SK-N-SH (cell line): ENCODE measurements at regions not wholly inside any gene's neighbourhood (a gene's known extent, or its start where the extent isn't known, plus 50 kb on each side); places are given as distances from the start of the nearest gene placed in this dataset.
A peak's percentile ranks its signal among the peaks of the same experiment; 100 is the strongest.

Experiments used
- CTCF ChIA-PET: fragments of 300-600, 350-600 bp; formaldehyde crosslinking; extraction: SDS; loops from one replicate; lab custom pipeline; 2021; lab: Yijun Ruan, JAX
- POLR2A ChIA-PET: fragments of 350-600 bp; sonication (Branson Sonifier 250); formaldehyde crosslinking; extraction: SDS; loops from one replicate; lab custom pipeline; 2020; ENCODE audit warnings: antibody characterized with exemption, inconsistent platforms; lab: Yijun Ruan, JAX
- DNase-seq: peaks from one replicate; pipeline ENCODE4 v3.0.0; 2012
- H2AFZ ChIP-seq: fragments of 200-600 bp; sonication (generic); 2 replicates; pipeline ENCODE4 v1.8.1; 2016; ENCODE audit warnings: antibody characterized with exemption, mild to moderate bottlenecking, low read depth
- H3F3A ChIP-seq: fragments of 200-600 bp; sonication (generic); replicated peaks from 2 replicates; pipeline ENCODE3; 2016; ENCODE audit warnings: antibody characterized with exemption, mild to moderate bottlenecking; ENCODE audit not compliant: insufficient read depth
- H3K27ac ChIP-seq, 2 experiments: fragments of 200-500 bp in 1 of 2; fragments of 200-600 bp in 1 of 2; sonication (Bioruptor generic) in 1 of 2; sonication (generic), shearing (Covaris generic) in 1 of 2; 2 replicates each; pipeline versions ENCODE4 v1.5.1 to v1.6.1; 2014 to 2016; ENCODE audit warnings: low read depth in 2 of 2, inconsistent platforms in 1 of 2, low read length in 1 of 2, mild to moderate bottlenecking in 1 of 2, mixed read lengths in 1 of 2
- H3K27me3 ChIP-seq: fragments of 200-600 bp; sonication (generic), shearing (Covaris generic); 2 replicates; pipeline ENCODE4 v1.6.1; 2016; ENCODE audit warnings: mixed run types; ENCODE audit not compliant: insufficient read depth
- H3K36me3 ChIP-seq, 2 experiments: fragments of 200-500 bp in 1 of 2; fragments of 200-600 bp in 1 of 2; sonication (Bioruptor generic) in 1 of 2; sonication (generic) in 1 of 2; replicated peaks in 1 of 2; 2 replicates each; pipeline versions ENCODE3 to v1.5.1; 2014 to 2016; ENCODE audit warnings: low read length in 1 of 2, mild to moderate bottlenecking in 1 of 2; ENCODE audit not compliant: insufficient read depth in 2 of 2, control insufficient read depth in 1 of 2
- H3K4me1 ChIP-seq, 2 experiments: fragments of 200-500 bp in 1 of 2; fragments of 200-600 bp in 1 of 2; sonication (Bioruptor generic) in 1 of 2; sonication (generic), shearing (Covaris generic) in 1 of 2; 2 replicates each; pipeline versions ENCODE4 v1.5.1 to v1.6.1; 2014 to 2016; ENCODE audit warnings: low read depth in 1 of 2, low read length in 1 of 2, mixed run types in 1 of 2; ENCODE audit not compliant: insufficient read depth in 2 of 2, control insufficient read depth in 1 of 2
- H3K4me2 ChIP-seq: fragments of 200-600 bp; sonication (generic), shearing (Covaris generic); 2 replicates; pipeline ENCODE4 v1.6.1; 2017; ENCODE audit warnings: mixed run types
- H3K4me3 ChIP-seq, 2 experiments: fragments of 200-500 bp in 1 of 2; fragments of 200-600 bp in 1 of 2; sonication (Bioruptor generic) in 1 of 2; sonication (generic), shearing (Covaris generic) in 1 of 2; 2 replicates each; pipeline versions ENCODE4 v1.5.1 to v1.8.1; 2014 to 2016; ENCODE audit warnings: low read depth in 2 of 2, inconsistent platforms in 1 of 2, low read length in 1 of 2, mild to moderate bottlenecking in 1 of 2, mixed read lengths in 1 of 2, moderate library complexity in 1 of 2
- H3K79me2 ChIP-seq: fragments of 200-600 bp; sonication (generic); 2 replicates; pipeline ENCODE4 v1.8.1; 2017; ENCODE audit warnings: mild to moderate bottlenecking; ENCODE audit not compliant: insufficient read depth
- H3K9ac ChIP-seq: fragments of 200-600 bp; sonication (generic); 2 replicates; pipeline ENCODE4 v1.6.1; 2017; ENCODE audit warnings: mixed run types
- H3K9me2 ChIP-seq: fragments of 200-600 bp; sonication (generic); 2 replicates; pipeline ENCODE4 v1.6.1; 2017; ENCODE audit warnings: mixed run types
- H3K9me3 ChIP-seq: fragments of 200-600 bp; sonication (generic); 2 replicates; pipeline ENCODE4 v1.6.1; 2017; ENCODE audit warnings: mixed run types, mild to moderate bottlenecking, moderate library complexity
- H4K20me1 ChIP-seq: fragments of 200-600 bp; sonication (generic); 2 replicates; pipeline ENCODE4 v1.6.1; 2017; ENCODE audit warnings: mild to moderate bottlenecking, mixed run types; ENCODE audit not compliant: insufficient read depth
- CHD2 ChIP-seq: fragments of 150-350 bp; IDR thresholded peaks from 2 replicates; pipeline ENCODE4 v1.6.1; 2018; ENCODE audit warnings: low read length; ENCODE audit not compliant: partially characterized antibody
- ELF1 ChIP-seq: IDR thresholded peaks from 2 replicates; pipeline ENCODE4 v1.4.0; 2012
- EP300 ChIP-seq, 2 experiments: IDR thresholded peaks; 2 replicates each; pipeline versions ENCODE4 v1.4.0 to v1.6.1; 2012; ENCODE audit warnings: borderline replicate concordance in 1 of 2, low read depth in 1 of 2, low read length in 1 of 2
- EZH2phosphoT487 ChIP-seq: fragments of 200-600 bp; sonication (generic); IDR thresholded peaks from 2 replicates; pipeline ENCODE4 v1.6.1; 2017; ENCODE audit warnings: low read depth, mixed run types, mild to moderate bottlenecking, antibody characterized with exemption, moderate library complexity, borderline replicate concordance
- FOSL2 ChIP-seq: IDR thresholded peaks from 2 replicates; pipeline ENCODE4 v1.4.0; 2012; ENCODE audit warnings: low read depth, mild to moderate bottlenecking, moderate library complexity, borderline replicate concordance
- GABPA ChIP-seq: IDR thresholded peaks from 2 replicates; pipeline ENCODE4 v1.4.0; 2012; ENCODE audit warnings: low read depth, mild to moderate bottlenecking
- GATA2 ChIP-seq: sonication (generic); formaldehyde crosslinking; IDR thresholded peaks from 2 replicates; pipeline ENCODE4 v1.5.0; 2020; ENCODE audit warnings: mild to moderate bottlenecking, missing genetic modification reagents
- MEF2A ChIP-seq: IDR thresholded peaks from 2 replicates; pipeline ENCODE4 v1.4.0; 2012; ENCODE audit warnings: low read depth, borderline replicate concordance
- RFX5 ChIP-seq: IDR thresholded peaks from 2 replicates; pipeline ENCODE4 v1.6.1; 2012; ENCODE audit warnings: mild to moderate bottlenecking, improper control_type of control experiment, low read length
- WGBS: methylation state at CpG from one replicate; pipeline ENCODE4 v1.1.6; 2017; ENCODE audit warnings: low lambda C conversion rate; 5-methylcytosine and 5-hydroxymethylcytosine counted together
- TF ChIP-seq, protein P1 (sequence below): IDR thresholded peaks from 2 replicates; pipeline ENCODE4 v1.6.1; 2012; ENCODE audit warnings: mild to moderate bottlenecking, low read depth, low read length, moderate library complexity
- TF ChIP-seq, protein P2 (sequence below): IDR thresholded peaks from 2 replicates; pipeline ENCODE4 v1.4.0; 2012; ENCODE audit warnings: low read depth, borderline replicate concordance
- TF ChIP-seq, protein P3 (sequence below): fragments of 150-350 bp; IDR thresholded peaks from 2 replicates; pipeline ENCODE4 v1.6.1; 2016; ENCODE audit warnings: mild to moderate bottlenecking, low read depth, low read length
- TF ChIP-seq, protein P4 (sequence below): fragments of 200-600 bp; sonication (generic); IDR thresholded peaks from 2 replicates; pipeline ENCODE4 v1.6.1; 2017; ENCODE audit warnings: antibody characterized with exemption, mild to moderate bottlenecking, moderate library complexity

DNA sequence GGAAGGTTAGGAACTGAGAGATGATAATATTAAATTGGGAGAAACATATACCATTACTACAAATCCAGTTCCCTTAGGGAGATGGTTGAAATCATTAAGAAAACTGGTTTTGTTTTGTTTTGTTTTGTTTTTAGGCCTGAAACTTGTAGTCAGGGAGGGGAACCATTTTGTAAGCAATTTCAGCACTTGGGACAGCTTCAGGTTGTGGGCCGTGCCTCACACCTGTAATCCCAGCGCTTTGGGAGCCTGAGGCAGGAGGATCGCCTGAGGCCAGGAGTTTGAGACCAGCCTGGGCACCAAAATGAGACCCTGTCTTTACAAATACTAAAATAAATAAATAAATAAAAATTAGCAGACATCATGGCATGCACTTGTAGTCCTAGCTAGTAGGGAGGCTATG is 694.3 kb upstream of the NR5A2 start:
- no peaks in the 10 kb centered on the region for H3F3A ChIP-seq
- H3K9me3 ChIP-seq, result no peaks in the 10 kb centered on the region
- 94% methylated on average over 3 of the region's 3 CpGs for WGBS
- no peak overlapping the region for H3K9ac ChIP-seq
- no peaks in the 10 kb centered on the region for H3K79me2 ChIP-seq
- no peaks in the 10 kb centered on the region for H3K36me3 ChIP-seq
- H3K9me2 ChIP-seq, result no peaks in the 10 kb centered on the region
- no peak overlapping the region for H3K4me2 ChIP-seq
- ChIA-PET POLR2A (no interaction called here), CTCF (no interaction called here)
- TF ChIP-seq, protein P1, sequence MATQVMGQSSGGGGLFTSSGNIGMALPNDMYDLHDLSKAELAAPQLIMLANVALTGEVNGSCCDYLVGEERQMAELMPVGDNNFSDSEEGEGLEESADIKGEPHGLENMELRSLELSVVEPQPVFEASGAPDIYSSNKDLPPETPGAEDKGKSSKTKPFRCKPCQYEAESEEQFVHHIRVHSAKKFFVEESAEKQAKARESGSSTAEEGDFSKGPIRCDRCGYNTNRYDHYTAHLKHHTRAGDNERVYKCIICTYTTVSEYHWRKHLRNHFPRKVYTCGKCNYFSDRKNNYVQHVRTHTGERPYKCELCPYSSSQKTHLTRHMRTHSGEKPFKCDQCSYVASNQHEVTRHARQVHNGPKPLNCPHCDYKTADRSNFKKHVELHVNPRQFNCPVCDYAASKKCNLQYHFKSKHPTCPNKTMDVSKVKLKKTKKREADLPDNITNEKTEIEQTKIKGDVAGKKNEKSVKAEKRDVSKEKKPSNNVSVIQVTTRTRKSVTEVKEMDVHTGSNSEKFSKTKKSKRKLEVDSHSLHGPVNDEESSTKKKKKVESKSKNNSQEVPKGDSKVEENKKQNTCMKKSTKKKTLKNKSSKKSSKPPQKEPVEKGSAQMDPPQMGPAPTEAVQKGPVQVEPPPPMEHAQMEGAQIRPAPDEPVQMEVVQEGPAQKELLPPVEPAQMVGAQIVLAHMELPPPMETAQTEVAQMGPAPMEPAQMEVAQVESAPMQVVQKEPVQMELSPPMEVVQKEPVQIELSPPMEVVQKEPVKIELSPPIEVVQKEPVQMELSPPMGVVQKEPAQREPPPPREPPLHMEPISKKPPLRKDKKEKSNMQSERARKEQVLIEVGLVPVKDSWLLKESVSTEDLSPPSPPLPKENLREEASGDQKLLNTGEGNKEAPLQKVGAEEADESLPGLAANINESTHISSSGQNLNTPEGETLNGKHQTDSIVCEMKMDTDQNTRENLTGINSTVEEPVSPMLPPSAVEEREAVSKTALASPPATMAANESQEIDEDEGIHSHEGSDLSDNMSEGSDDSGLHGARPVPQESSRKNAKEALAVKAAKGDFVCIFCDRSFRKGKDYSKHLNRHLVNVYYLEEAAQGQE, result peak; percentile 76; the same call in 1 of the 2 replicates
- TF ChIP-seq, protein P2, sequence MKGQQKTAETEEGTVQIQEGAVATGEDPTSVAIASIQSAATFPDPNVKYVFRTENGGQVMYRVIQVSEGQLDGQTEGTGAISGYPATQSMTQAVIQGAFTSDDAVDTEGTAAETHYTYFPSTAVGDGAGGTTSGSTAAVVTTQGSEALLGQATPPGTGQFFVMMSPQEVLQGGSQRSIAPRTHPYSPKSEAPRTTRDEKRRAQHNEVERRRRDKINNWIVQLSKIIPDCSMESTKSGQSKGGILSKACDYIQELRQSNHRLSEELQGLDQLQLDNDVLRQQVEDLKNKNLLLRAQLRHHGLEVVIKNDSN, result no peak
- no peaks in the 10 kb centered on the region for H3K27me3 ChIP-seq
- no peak overlapping the region for H2AFZ ChIP-seq
- H3K4me1 ChIP-seq, result no peaks in the 10 kb centered on the region; a peak in 1 of 4 replicates
- H3K27ac ChIP-seq, result no peak overlapping the region
- no peak overlapping the region for H3K4me3 ChIP-seq
- no peak for DNase-seq
- no peaks in the 10 kb centered on the region for H4K20me1 ChIP-seq

DNA sequence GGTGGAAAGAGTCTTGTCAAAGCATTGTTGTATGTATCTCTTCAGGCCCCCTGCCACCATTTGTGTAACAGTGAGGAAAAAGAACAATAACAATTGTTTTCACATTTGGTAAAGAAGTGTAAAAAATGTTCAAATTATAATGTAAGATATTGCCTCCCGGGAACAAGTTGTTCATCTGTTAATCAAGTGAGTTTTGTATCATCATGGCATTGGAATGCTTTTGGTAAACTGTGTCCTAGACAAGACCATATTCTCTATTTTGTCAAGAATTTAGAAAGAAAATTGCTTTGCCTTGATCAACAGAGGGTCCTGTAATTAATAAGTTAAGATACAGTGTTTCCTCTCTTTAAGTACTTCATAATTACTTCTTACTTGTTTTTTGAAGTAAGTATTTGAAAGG is 692.0 kb upstream of the NR5A2 start:
- no peaks in the 10 kb centered on the region for H3K9me3 ChIP-seq
- CTCF ChIA-PET, result no interaction called here
- POLR2A ChIA-PET, result no interaction called here
- no peak overlapping the region for H2AFZ ChIP-seq
- TF ChIP-seq CHD2 (no peak), GABPA (no peak), RFX5 (no peak), EP300 (IDR thresholded peaks at IDR 0.05; ENCODE audit: borderline replicate concordance in 1 of 2, low read depth in 1 of 2, low read length in 1 of 2) (no peak), GATA2 (CRISPR knock-in tag) (no peak), MEF2A (no peak), FOSL2 (no peak), ELF1 (no peak), EZH2phosphoT487 (no peak)
- TF ChIP-seq, protein P3, sequence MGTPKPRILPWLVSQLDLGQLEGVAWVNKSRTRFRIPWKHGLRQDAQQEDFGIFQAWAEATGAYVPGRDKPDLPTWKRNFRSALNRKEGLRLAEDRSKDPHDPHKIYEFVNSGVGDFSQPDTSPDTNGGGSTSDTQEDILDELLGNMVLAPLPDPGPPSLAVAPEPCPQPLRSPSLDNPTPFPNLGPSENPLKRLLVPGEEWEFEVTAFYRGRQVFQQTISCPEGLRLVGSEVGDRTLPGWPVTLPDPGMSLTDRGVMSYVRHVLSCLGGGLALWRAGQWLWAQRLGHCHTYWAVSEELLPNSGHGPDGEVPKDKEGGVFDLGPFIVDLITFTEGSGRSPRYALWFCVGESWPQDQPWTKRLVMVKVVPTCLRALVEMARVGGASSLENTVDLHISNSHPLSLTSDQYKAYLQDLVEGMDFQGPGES, result no peak
- TF ChIP-seq, protein P4, sequence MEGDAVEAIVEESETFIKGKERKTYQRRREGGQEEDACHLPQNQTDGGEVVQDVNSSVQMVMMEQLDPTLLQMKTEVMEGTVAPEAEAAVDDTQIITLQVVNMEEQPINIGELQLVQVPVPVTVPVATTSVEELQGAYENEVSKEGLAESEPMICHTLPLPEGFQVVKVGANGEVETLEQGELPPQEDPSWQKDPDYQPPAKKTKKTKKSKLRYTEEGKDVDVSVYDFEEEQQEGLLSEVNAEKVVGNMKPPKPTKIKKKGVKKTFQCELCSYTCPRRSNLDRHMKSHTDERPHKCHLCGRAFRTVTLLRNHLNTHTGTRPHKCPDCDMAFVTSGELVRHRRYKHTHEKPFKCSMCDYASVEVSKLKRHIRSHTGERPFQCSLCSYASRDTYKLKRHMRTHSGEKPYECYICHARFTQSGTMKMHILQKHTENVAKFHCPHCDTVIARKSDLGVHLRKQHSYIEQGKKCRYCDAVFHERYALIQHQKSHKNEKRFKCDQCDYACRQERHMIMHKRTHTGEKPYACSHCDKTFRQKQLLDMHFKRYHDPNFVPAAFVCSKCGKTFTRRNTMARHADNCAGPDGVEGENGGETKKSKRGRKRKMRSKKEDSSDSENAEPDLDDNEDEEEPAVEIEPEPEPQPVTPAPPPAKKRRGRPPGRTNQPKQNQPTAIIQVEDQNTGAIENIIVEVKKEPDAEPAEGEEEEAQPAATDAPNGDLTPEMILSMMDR, result no peak
- H3K27me3 ChIP-seq, result no peaks in the 10 kb centered on the region
- H3K27ac ChIP-seq, result no peak overlapping the region
- no peaks in the 10 kb centered on the region for H4K20me1 ChIP-seq
- no peaks in the 10 kb centered on the region for H3F3A ChIP-seq
- no peaks in the 10 kb centered on the region for H3K9me2 ChIP-seq
- no peak overlapping the region for H3K4me2 ChIP-seq
- H3K79me2 ChIP-seq, result no peaks in the 10 kb centered on the region
- no peak overlapping the region for H3K4me3 ChIP-seq
- H3K36me3 ChIP-seq, result no peaks in the 10 kb centered on the region
- WGBS, result 70% methylated on average over 1 of the region's 1 CpG
- DNase-seq, result no peak
- no peaks in the 10 kb centered on the region; a peak in 1 of 4 replicates for H3K4me1 ChIP-seq
- no peak overlapping the region for H3K9ac ChIP-seq
